ENCODE measurements at regions not wholly inside any gene's neighbourhood (a gene's known extent, or its start where the extent isn't known, plus 50 kb on each side); places are given as distances from the start of the nearest gene placed in this dataset.

DNA sequence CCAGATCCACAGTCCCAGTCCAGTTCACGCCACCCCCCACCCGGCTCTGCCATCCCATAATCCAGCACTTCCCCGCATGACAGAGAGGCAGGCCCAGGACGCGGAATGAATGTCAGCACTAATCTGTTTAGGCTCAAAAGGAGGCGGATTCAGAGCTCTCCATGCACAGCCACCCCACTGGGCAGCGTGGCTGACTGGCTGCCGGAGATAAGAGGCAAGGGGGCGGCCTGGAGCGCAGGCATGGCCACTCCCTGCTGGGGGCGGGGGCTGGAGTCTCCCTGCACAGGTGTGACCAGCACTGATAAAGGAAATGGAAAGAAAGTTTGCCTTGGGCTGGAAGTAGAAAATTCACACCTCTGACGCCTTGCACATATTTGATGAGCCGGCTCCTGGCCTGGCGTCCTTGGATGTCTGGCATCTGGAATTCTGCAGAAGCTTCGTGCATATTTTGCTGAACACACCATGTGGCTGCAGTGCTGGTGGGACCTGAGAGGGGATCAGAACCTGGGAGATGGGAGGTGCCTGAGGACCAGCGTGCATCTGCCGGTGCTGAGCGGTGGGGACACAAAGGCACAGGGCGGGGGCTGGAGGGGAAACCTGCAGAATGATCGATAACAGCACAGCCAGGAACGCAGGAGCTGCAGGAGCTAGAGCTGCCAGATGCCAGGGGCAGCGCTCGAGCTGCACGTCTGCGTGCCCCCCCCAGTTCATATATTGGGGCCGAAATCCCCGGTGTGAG is 344.4 kb downstream of the CTTN start:
- Histone ChIP-seq H3K27ac (no peak overlapping the region), H3K4me3 (no peak overlapping the region), H3K27me3 (ENCODE audit: low read depth) (no peaks in the 10 kb centered on the region), H3K9me3 (no peaks in the 10 kb centered on the region), H3K4me1 (no peaks in the 10 kb centered on the region), H3K36me3 (no peaks in the 10 kb centered on the region)
- intact Hi-C loops (cut with DNase I), result no loop called here
- DNase-seq (peak; percentile 46), ATAC-seq (peak in 1 of 2 donors; percentile 53)
- TF ChIP-seq, protein P1, sequence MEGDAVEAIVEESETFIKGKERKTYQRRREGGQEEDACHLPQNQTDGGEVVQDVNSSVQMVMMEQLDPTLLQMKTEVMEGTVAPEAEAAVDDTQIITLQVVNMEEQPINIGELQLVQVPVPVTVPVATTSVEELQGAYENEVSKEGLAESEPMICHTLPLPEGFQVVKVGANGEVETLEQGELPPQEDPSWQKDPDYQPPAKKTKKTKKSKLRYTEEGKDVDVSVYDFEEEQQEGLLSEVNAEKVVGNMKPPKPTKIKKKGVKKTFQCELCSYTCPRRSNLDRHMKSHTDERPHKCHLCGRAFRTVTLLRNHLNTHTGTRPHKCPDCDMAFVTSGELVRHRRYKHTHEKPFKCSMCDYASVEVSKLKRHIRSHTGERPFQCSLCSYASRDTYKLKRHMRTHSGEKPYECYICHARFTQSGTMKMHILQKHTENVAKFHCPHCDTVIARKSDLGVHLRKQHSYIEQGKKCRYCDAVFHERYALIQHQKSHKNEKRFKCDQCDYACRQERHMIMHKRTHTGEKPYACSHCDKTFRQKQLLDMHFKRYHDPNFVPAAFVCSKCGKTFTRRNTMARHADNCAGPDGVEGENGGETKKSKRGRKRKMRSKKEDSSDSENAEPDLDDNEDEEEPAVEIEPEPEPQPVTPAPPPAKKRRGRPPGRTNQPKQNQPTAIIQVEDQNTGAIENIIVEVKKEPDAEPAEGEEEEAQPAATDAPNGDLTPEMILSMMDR (IDR thresholded peaks at IDR 0.05), result no peak

DNA sequence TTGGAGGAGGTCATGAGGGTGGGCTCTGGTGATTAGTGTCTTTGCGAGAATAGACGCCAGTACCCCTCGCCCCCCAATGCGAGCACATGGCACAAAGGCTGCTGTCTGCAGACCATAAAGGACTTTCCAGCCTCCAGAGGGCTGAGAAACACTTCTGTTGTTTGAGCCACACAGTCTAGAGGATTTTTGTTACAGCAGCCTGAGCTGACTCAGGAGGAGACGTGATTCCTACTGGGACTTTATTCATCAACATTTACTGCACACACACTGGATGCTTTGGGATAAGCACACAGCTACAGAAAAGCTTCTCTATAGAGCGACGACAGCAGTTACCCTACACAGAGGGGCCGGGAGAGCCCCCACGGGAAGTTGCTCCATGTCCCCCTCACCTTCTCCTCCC is 345.0 kb downstream of the CTTN start:
- intact Hi-C loops (cut with DNase I), result no loop called here
- Histone ChIP-seq H3K36me3 (no peaks in the 10 kb centered on the region), H3K27ac (no peak overlapping the region), H3K4me3 (no peak overlapping the region), H3K27me3 (ENCODE audit: low read depth) (no peaks in the 10 kb centered on the region), H3K9me3 (no peaks in the 10 kb centered on the region), H3K4me1 (no peaks in the 10 kb centered on the region)
- TF ChIP-seq, protein P1 (IDR thresholded peaks at IDR 0.05), result no peak
- ATAC-seq (no peak), DNase-seq (no peak)

DNA sequence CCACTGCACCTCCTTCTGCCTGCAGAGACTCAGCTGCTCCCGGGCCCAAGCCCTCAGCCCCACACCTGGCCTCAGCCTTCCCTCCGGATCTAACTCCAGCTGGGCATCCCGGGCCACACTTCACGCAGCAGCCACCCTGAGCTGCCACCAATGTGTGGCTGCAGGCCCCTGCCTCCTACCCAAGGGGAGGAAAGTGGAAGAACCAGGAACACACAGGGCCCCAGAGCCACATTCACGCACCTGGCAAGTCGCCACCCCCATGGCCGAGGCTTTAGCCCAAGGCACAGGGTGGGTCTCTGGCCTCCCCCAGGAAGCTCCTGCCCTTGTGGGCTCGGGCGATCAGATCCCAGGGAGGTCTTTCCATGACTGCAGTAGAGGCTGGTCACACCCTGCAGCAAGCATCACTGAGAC is 345.6 kb downstream of the CTTN start:
- Histone ChIP-seq H3K27me3 (ENCODE audit: low read depth) (no peaks in the 10 kb centered on the region), H3K4me1 (no peaks in the 10 kb centered on the region), H3K27ac (no peak overlapping the region), H3K9me3 (no peaks in the 10 kb centered on the region), H3K36me3 (no peaks in the 10 kb centered on the region), H3K4me3 (no peak overlapping the region)
- peak; percentile 24 for DNase-seq
- intact Hi-C loops (cut with DNase I), result no loop called here
- TF ChIP-seq, protein P1 (IDR thresholded peaks at IDR 0.05), result no peak
- no peak for ATAC-seq

DNA sequence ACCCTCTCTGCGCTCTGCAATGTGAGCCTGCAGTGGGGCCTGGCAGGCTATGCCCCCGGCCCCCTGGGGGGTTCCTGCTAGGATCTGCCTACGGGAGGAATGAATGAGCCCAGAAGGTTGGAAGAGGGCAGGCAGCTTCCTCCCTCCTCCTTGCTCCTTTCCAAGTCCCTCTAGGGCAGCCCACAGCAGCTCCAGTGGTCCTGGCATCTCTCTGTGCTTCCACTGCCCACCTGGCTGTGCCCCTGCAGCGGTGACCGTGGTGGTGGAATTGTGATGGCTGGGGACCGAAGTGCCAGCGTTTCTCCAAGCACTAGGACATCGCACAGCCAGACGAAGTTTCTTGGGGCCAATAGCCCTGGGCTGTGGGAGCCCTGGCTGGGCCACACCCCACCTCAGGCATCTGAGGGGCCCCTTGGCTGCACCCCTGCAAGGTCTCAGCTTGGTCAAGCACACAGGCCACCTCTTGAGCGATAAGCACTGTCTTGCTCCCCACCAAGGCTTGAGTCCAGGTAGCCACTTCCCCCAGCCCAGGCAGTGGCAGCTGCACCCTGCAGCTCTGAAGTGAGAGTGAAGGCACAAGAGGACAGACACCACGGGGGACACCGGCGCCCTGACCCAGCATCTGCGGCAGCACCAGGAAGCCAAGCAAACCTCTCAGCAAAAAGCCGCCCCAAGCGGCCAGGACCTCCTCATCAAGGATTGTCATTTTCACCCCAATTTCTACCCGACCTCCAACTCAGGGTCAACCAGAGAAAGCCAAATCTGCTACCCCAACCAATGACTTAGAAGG is 346.3 kb downstream of the CTTN start:
- ATAC-seq, result no peak
- intact Hi-C loops (cut with DNase I), result no loop called here
- no peak overlapping the region for H3K4me3 ChIP-seq
- no peaks in the 10 kb centered on the region for H3K9me3 ChIP-seq
- H3K4me1 ChIP-seq, result no peaks in the 10 kb centered on the region
- TF ChIP-seq, protein P1 (IDR thresholded peaks at IDR 0.05), result no peak
- DNase-seq, result peak; percentile 32
- no peak overlapping the region for H3K27ac ChIP-seq
- no peaks in the 10 kb centered on the region for H3K36me3 ChIP-seq
- no peaks in the 10 kb centered on the region for H3K27me3 ChIP-seq (ENCODE audit: low read depth)

DNA sequence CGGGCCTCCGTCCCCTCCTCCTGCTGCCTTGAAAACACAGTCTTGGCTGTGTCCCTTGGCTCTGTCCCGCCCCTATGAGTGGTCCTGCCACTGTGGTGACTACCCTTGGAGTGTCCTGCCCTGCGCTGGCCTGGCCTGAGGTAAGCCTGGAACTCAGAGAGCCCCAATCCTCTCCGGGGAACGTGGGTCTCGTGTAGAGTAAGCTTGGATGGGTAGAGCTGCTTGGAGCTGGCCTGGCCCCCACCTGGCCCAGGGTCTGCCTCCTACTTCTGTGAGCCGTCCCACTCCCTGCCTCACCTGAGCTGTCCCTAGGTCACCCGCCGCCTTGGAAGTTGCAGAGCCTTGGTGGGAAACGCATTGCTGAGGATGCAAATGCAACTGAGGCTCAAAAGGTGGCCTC is 347.1 kb downstream of the CTTN start:
- Histone ChIP-seq H3K27me3 (ENCODE audit: low read depth) (no peaks in the 10 kb centered on the region), H3K27ac (no peak overlapping the region), H3K4me3 (no peak overlapping the region), H3K9me3 (peaks cover 6% of the 10 kb centered on the region), H3K36me3 (no peaks in the 10 kb centered on the region), H3K4me1 (no peaks in the 10 kb centered on the region)
- DNase-seq, result peak; percentile 13
- intact Hi-C loops (cut with DNase I), result no loop called here
- no peak for ATAC-seq
- TF ChIP-seq, protein P1 (IDR thresholded peaks at IDR 0.05), result no peak

All from lower lobe of right lung (tissue), 2 donors.